K562 (cell line): ENCODE measurements at regions not wholly inside any gene's neighbourhood (a gene's known extent, or its start where the extent isn't known, plus 50 kb on each side); places are given as distances from the start of the nearest gene placed in this dataset.

Source experiments
- ATAC-seq: fragments of 200-7000 bp; cut with Tn5 transposase; 3 replicates; pipeline ENCODE4 v1.9.1; 2020; ENCODE audit warnings: moderate library complexity
- BruUV-seq: library from RNA; stranded (reverse); fragments of 400-500 nt; replicated peaks from 2 replicates; lab custom pipeline; 2021; lab: Mats Ljungman, UMichigan
- CTCF ChIA-PET: fragments of 300-600 bp; formaldehyde crosslinking; extraction: SDS; loops from one replicate; lab custom pipeline; 2021; ENCODE audit warnings: low intra/inter-chr PET ratio; lab: Yijun Ruan, JAX
- POLR2A ChIA-PET: fragments of 300-600, 350-650 bp; sonication (Branson Sonifier 250); formaldehyde crosslinking; extraction: SDS; loops from one replicate; lab custom pipeline; 2021; ENCODE audit warnings: antibody characterized with exemption, inconsistent platforms; lab: Yijun Ruan, JAX
- DNase-seq, 4 experiments: peaks; one replicate each; pipeline versions ENCODE4 v3.0.0 to v3.0.0-alpha.2; 2011 to 2018; ENCODE audit warnings: low spot score in 3 of 4, mixed read lengths in 3 of 4; ENCODE audit errors: extremely low read depth in 1 of 4
- FAIRE-seq: peaks from 2 replicates; lab custom pipeline; 2011; peaks lifted over from hg19 to GRCh38; lab: Jason Lieb, UNC
- H2AFZ ChIP-seq: 2 replicates; pipeline ENCODE4 v1.6.0; 2011; ENCODE audit warnings: low read depth, low read length, control low read depth, inconsistent platforms
- H3K27ac ChIP-seq: fragments of 200-600 bp; 3 replicates; pipeline ENCODE4 v1.8.0; 2011; ENCODE audit warnings: low read depth, mild to moderate bottlenecking, control low read depth, inconsistent platforms, low read length, moderate library complexity, mixed read lengths; ENCODE audit errors: extremely low read depth
- H3K27me3 ChIP-seq, 2 experiments: fragments of 300-600 bp in 1 of 2; 2 replicates in 1 of 2; 3 replicates in 1 of 2; pipeline versions ENCODE4 v1.6.0 to v1.8.0; 2011; ENCODE audit warnings: inconsistent platforms in 2 of 2, low read length in 2 of 2, mild to moderate bottlenecking in 1 of 2, mixed read lengths in 1 of 2, moderate library complexity in 1 of 2; ENCODE audit not compliant: control insufficient read depth in 2 of 2, insufficient read depth in 2 of 2
- H3K36me3 ChIP-seq: fragments of 300-600 bp; 3 replicates; pipeline ENCODE4 v1.8.0; 2011; ENCODE audit warnings: mild to moderate bottlenecking, low read length, inconsistent platforms; ENCODE audit not compliant: control insufficient read depth, insufficient read depth
- H3K4me1 ChIP-seq, 2 experiments: fragments of 200-600 bp in 1 of 2; replicated peaks in 1 of 2; 2 replicates in 1 of 2; 3 replicates in 1 of 2; pipeline versions ENCODE4 v1.5.1 to v1.8.0; 2011; ENCODE audit warnings: inconsistent platforms in 2 of 2, low read length in 2 of 2, mild to moderate bottlenecking in 1 of 2, mixed read lengths in 1 of 2, moderate library complexity in 1 of 2; ENCODE audit not compliant: control insufficient read depth in 2 of 2, insufficient read depth in 2 of 2
- H3K4me2 ChIP-seq: 2 replicates; pipeline ENCODE4 v1.6.1; 2011; ENCODE audit warnings: low read length, control low read depth, inconsistent platforms, mixed read lengths; ENCODE audit not compliant: insufficient read depth
- H3K4me3 ChIP-seq: fragments of 200-600 bp; sonication (generic), shearing (Covaris generic); 2 replicates; pipeline ENCODE4 v1.5.1; 2016; ENCODE audit warnings: control low read depth, inconsistent platforms
- H3K79me2 ChIP-seq: fragments of 200-600 bp; 3 replicates; pipeline ENCODE4 v1.8.0; 2011; ENCODE audit warnings: low read length, inconsistent platforms; ENCODE audit not compliant: control insufficient read depth, insufficient read depth
- H3K9ac ChIP-seq, 2 experiments: 2 replicates each; pipeline versions ENCODE4 v1.6.0 to v1.6.1; 2011; ENCODE audit warnings: low read depth in 2 of 2, low read length in 2 of 2, control low read depth in 1 of 2, inconsistent platforms in 1 of 2, mild to moderate bottlenecking in 1 of 2, mixed read lengths in 1 of 2; ENCODE audit not compliant: insufficient read depth in 1 of 2
- H3K9me1 ChIP-seq: one replicate; pipeline ENCODE4 v1.6.0; 2011; ENCODE audit warnings: inconsistent platforms, mild to moderate bottlenecking, low read length, moderate library complexity; ENCODE audit not compliant: control insufficient read depth, insufficient read depth
- H3K9me3 ChIP-seq: replicated peaks from 2 replicates; pipeline ENCODE4 v1.5.1; 2011; ENCODE audit warnings: low read depth, low read length, inconsistent platforms; ENCODE audit not compliant: control insufficient read depth, insufficient read depth
- H4K20me1 ChIP-seq: replicated peaks from 2 replicates; pipeline ENCODE4 v1.6.1; 2011; ENCODE audit warnings: low read length, inconsistent platforms, mixed read lengths; ENCODE audit not compliant: control insufficient read depth, insufficient read depth
- ADNP ChIP-seq: fragments of 200-800 bp; sonication (Bioruptor generic); IDR thresholded peaks from 2 replicates; pipeline ENCODE4 v1.6.1; 2016; ENCODE audit warnings: missing genetic modification characterization, missing compliant biosample characterization
- CHD2 ChIP-seq: IDR thresholded peaks from 2 replicates; pipeline ENCODE4 v1.6.1; 2011; ENCODE audit warnings: low read depth, low read length
- CHD4 ChIP-seq: fragments of 200-600 bp; sonication (generic); IDR thresholded peaks from 3 replicates; pipeline ENCODE4 v1.6.1; 2012; ENCODE audit warnings: low read depth, mild to moderate bottlenecking, mixed read lengths, low read length, inconsistent platforms; ENCODE audit not compliant: insufficient read depth, insufficient replicate concordance, poor library complexity, severe bottlenecking
- ELF2 ChIP-seq: fragments of 250-450 bp; sonication (Bioruptor Pico); IDR thresholded peaks from 2 replicates; pipeline ENCODE4 v1.5.0; 2021; ENCODE audit warnings: mild to moderate bottlenecking
- FOSL1 ChIP-seq: fragments of 200-800 bp; sonication (Bioruptor generic); conservative IDR thresholded peaks from 2 replicates; pipeline ENCODE4 v1.6.1; 2016; ENCODE audit warnings: missing genetic modification characterization, missing compliant biosample characterization
- MEF2A ChIP-seq: IDR thresholded peaks from 2 replicates; pipeline ENCODE4 v1.6.1; 2011; ENCODE audit warnings: low read depth, mild to moderate bottlenecking, low read length, moderate library complexity; ENCODE audit not compliant: control insufficient read depth
- SMARCA5 ChIP-seq: fragments of 450-650 bp; IDR thresholded peaks from 2 replicates; pipeline ENCODE4 v1.6.1; 2016
- TARDBP ChIP-seq: fragments of 450-650 bp; IDR thresholded peaks from 2 replicates; pipeline ENCODE4 v1.6.1; 2016
- TSC22D4 ChIP-seq: fragments of 450-650 bp; IDR thresholded peaks from 2 replicates; pipeline ENCODE4 v1.6.1; 2016; ENCODE audit warnings: missing genetic modification characterization, missing biosample characterization, control low read depth
- ZNF134 ChIP-seq: fragments of 250-450 bp; sonication (Bioruptor Pico); conservative IDR thresholded peaks from 2 replicates; pipeline ENCODE4 v1.4.0; 2020
- ZNF232 ChIP-seq: sonication (generic); formaldehyde crosslinking; IDR thresholded peaks from 2 replicates; pipeline ENCODE4 v1.8.0; 2022; ENCODE audit warnings: mild to moderate bottlenecking, missing genetic modification reagents
- WGBS: fragments of 100-300 bp; shearing (Covaris generic); methylation state at CpG from one replicate; pipeline ENCODE4 v1.1.6; 2016; ENCODE audit warnings: low coverage, mixed read lengths; ENCODE audit not compliant: insufficient coverage; ENCODE audit errors: missing lambda C conversion rate; 5-methylcytosine and 5-hydroxymethylcytosine counted together
- in situ Hi-C: fragments of 300-500 bp; cut with MboI; formaldehyde crosslinking; loops from 4 replicates; pipeline ENCODE4 v1.15.0; 2018; ENCODE audit warnings: inconsistent platforms, mixed read lengths
- intact Hi-C: fragments of 100-400 bp; cut with micrococcal nuclease; formaldehyde crosslinking; loops from 2 replicates; pipeline ENCODE4 v1.14.2; 2022
- TF ChIP-seq, protein P1 (sequence below): fragments of 450-650 bp; formaldehyde crosslinking; IDR thresholded peaks from 2 replicates; pipeline ENCODE4 v1.4.0; 2020; ENCODE audit warnings: mild to moderate bottlenecking, mixed read lengths
- TF ChIP-seq, protein P2 (sequence below): sonication (generic); formaldehyde crosslinking; IDR thresholded peaks from 2 replicates; pipeline ENCODE4 v1.5.0; 2020; ENCODE audit warnings: missing genetic modification reagents

DNA sequence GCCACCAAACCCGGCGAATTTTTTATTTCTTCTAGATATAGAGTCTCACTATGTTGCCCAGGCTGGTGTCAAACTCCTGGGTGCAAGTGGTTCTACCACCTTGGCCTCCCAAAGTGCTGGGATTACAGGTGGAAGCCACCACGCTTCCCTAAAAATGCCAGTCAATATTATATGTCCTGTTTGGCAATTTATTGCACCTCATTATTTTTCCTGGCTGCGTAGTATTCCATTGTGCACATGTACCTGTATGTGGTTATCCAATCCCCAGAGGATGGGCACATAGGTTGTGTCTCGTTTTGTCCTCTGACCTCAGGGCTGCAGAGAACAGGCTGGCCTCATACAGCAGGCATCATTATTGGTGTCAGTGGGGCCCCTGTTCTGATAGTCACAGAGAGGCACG, 181.7 kb downstream of the C9orf50 start (continued):
- TF ChIP-seq ADNP (tag) (peak; percentile 85), TSC22D4 (no peak), ZNF134 (no peak), TARDBP (no peak), CHD2 (no peak), CHD4 (peak; percentile 87), ELF2 (no peak), MEF2A (no peak), SMARCA5 (peak; percentile 82), ZNF232 (no peak)

DNA sequence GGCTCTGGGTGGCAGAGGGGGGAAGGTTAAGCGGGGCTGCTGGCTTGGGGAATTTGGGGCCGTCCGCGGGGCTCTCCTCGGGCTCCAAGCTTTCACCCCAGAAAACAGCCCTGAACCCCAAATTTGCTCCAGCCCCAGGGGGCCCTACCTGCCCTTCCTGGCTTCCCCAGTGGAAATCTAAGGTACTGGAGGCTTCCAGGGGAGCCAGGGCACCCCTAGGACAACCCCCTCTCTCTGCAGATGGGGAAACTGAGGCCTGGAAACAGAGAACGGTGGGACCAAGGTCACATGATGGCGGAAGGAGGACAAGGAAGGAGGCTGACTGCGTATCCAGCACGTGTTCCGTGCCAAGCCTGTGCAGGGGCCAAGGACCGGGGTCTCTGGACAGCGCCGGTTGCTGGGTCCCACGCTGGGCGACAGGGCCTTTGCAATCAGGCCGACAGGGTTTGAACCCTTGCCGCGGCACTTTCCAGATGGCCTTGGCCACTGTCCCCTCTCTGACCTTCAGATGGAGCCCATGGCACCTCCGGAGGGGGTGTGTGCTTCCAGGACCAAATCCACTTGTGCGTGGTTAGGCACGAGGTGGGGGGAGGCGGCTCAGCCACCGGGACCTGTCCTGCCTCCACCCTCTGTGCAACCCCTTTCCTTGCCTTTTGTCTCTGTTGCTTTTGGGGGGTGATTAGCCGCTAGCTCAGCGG, 183.1 kb downstream of the C9orf50 start:
- no peaks in the 10 kb centered on the region for H3K36me3 ChIP-seq
- H3K4me1 ChIP-seq, result peaks cover 1 to 24% of the 10 kb centered on the region in 2 experiments; a peak in 4 of 5 replicates
- in situ Hi-C loops, result no loop called here
- H3K4me3 ChIP-seq, result peak overlapping the region; percentile 36
- H3K27ac ChIP-seq, result no peak overlapping the region
- peak overlapping the region in 1 of 2 experiments; percentile 77; a peak in 2 of 4 replicates for H3K9ac ChIP-seq
- H3K4me2 ChIP-seq, result peak overlapping the region; percentile 8; the same call in 1 of the 2 replicates
- intact Hi-C loops, result no loop called here
- peak overlapping the region; percentile 44 for H2AFZ ChIP-seq
- WGBS, result 19% methylated on average over 25 of the region's 25 CpGs
- ChIA-PET POLR2A (interaction anchor here (1.0 to 1.4 kb wide), 3 partner anchors 10 to 55 kb away, joined by 3 to 6 read pairs (median 3); no protein-coding TSS in a partner anchor), CTCF (no interaction called here)
- H3K27me3 ChIP-seq, result 0 out of 5 replicates have a peak, but pooled peaks cover 0 to 4% of the 10 kb centered on the region in 2 experiments
- H3K9me3 ChIP-seq, result no peaks in the 10 kb centered on the region
- ATAC-seq (peak; percentile 8; the same call in 1 of the 3 replicates), DNase-seq (peak in 1 of 4 experiments; percentile 41), FAIRE-seq (no peak)
- no TSS peak for BruUV-seq
- no peaks in the 10 kb centered on the region for H3K9me1 ChIP-seq
- H3K79me2 ChIP-seq, result no peaks in the 10 kb centered on the region
- H4K20me1 ChIP-seq, result no peaks in the 10 kb centered on the region; the same call in 1 of the 2 replicates
- TF ChIP-seq, protein P1, sequence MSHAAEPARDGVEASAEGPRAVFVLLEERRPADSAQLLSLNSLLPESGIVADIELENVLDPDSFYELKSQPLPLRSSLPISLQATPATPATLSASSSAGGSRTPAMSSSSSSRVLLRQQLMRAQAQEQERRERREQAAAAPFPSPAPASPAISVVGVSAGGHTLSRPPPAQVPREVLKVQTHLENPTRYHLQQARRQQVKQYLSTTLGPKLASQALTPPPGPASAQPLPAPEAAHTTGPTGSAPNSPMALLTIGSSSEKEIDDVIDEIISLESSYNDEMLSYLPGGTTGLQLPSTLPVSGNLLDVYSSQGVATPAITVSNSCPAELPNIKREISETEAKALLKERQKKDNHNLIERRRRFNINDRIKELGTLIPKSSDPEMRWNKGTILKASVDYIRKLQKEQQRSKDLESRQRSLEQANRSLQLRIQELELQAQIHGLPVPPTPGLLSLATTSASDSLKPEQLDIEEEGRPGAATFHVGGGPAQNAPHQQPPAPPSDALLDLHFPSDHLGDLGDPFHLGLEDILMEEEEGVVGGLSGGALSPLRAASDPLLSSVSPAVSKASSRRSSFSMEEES (CRISPR knock-in tag), result peak; percentile 39
- no peak for TF ChIP-seq FOSL1 (tag)
- TF ChIP-seq, protein P2, sequence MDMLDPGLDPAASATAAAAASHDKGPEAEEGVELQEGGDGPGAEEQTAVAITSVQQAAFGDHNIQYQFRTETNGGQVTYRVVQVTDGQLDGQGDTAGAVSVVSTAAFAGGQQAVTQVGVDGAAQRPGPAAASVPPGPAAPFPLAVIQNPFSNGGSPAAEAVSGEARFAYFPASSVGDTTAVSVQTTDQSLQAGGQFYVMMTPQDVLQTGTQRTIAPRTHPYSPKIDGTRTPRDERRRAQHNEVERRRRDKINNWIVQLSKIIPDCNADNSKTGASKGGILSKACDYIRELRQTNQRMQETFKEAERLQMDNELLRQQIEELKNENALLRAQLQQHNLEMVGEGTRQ (CRISPR knock-in tag), result peak; percentile 33; the same call in 1 of the 2 replicates
